ENCODE measurements at regions not wholly inside any gene's neighbourhood (a gene's known extent, or its start where the extent isn't known, plus 50 kb on each side); places are given as distances from the start of the nearest gene placed in this dataset.

DNA sequence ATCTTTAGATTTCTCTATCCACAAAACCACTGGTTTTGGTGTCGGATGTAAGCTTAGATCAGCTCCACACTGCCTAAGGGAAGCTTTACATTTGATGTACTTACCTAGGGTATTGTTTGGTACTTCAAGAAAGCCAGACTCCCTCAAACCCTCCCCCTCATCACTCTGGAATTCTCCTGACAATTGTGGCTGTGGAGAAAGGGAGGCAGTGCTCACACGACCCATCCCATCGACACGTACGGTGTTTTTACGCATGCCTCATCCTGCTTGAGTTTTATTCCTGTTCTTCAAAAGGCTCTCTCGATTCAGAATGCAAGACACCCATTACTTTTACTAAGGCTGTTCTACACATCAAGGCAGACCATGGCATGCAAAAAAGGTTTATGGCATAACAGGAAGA is 67.3 kb upstream of the ONECUT1 start:
- no peak for TF ChIP-seq EZH2phosphoT487 (IDR thresholded peaks at IDR 0.05; ENCODE audit: borderline replicate concordance)
- no peak for TF ChIP-seq TCF7L2 (IDR thresholded peaks at IDR 0.05; ENCODE audit: borderline replicate concordance, extremely low read depth, insufficient read depth, insufficient read length)
- Histone ChIP-seq H3K36me3 (ENCODE audit: control insufficient read depth in 1 of 2, insufficient read depth in 2 of 2, low read length in 2 of 2) (no peaks in the 10 kb centered on the region), H3K9me3 (ENCODE audit: control insufficient read depth in 1 of 2, insufficient read depth in 1 of 2, low read depth in 1 of 2, low read length in 2 of 2) (no peaks in the 10 kb centered on the region), H4K20me1 (ENCODE audit: insufficient read depth) (no peaks in the 10 kb centered on the region), H3K4me3 (replicated peaks in 1 of 2; ENCODE audit: low read depth in 1 of 2, low read length in 2 of 2) (no peak overlapping the region), H3K4me1 (ENCODE audit: control insufficient read depth in 1 of 2, insufficient read depth in 2 of 2, low read length in 2 of 2) (no peaks in the 10 kb centered on the region), H3K4me2 (ENCODE audit: low read length) (no peak overlapping the region), H3K79me2 (ENCODE audit: insufficient read depth, low read length) (no peaks in the 10 kb centered on the region), H3K27me3 (ENCODE audit: insufficient read depth, low read length) (peaks cover 63% of the 10 kb centered on the region), H2AFZ (ENCODE audit: low read depth, low read length, poor library complexity, severe bottlenecking) (no peak overlapping the region), H3K9me2 (ENCODE audit: insufficient read depth) (no peaks in the 10 kb centered on the region), H3K27ac (ENCODE audit: low read depth, low read length) (no peak overlapping the region), H3K9ac (ENCODE audit: low read length) (no peak overlapping the region)
- POLR2A ChIA-PET, result no interaction called here
- no peak for ATAC-seq
- no peak for DNase-seq (ENCODE audit: low read depth, low spot score)
- no TSS peak for BruUV-seq (replicated peaks)
- RAD21 ChIA-PET (ENCODE audit: low non-redundant PET in 1 of 2, low total read pairs in 2 of 2, uncharacterized antibody in 2 of 2, unreplicated experiment in 2 of 2), result no interaction called here
- CTCF ChIA-PET, result no interaction called here
- intact Hi-C loops (cut with micrococcal nuclease), result no loop called here

DNA sequence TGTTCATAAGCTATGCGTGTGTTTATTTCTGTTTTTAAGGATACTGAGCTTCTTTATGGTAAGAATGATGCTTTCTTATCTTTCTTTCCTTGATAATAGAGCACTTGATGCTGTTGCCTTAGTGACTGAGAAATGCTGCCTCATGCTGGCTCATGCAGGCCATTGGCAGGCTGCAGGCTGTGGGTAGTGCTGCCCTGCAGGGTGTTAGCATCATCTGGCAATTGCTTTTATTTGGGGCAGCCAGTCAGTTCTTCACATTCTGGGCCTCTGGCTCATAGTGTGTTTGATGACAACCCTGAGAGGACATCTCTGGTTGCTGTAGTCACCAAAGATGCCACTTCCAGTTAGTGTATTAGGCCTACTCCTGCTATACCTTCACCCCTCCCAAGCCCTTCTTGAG is 66.2 kb upstream of the ONECUT1 start:
- no peaks in the 10 kb centered on the region for H3K36me3 ChIP-seq (ENCODE audit: control insufficient read depth in 1 of 2, insufficient read depth in 2 of 2, low read length in 2 of 2)
- H3K9ac ChIP-seq (ENCODE audit: low read length), result no peak overlapping the region
- no peak overlapping the region for H3K27ac ChIP-seq (ENCODE audit: low read depth, low read length)
- no peak overlapping the region for H3K4me3 ChIP-seq (replicated peaks in 1 of 2; ENCODE audit: low read depth in 1 of 2, low read length in 2 of 2)
- no peaks in the 10 kb centered on the region for H3K79me2 ChIP-seq (ENCODE audit: insufficient read depth, low read length)
- no peak for TF ChIP-seq YY1 (IDR thresholded peaks at IDR 0.05; ENCODE audit: extremely low read depth, insufficient replicate concordance, low read depth, low read length)
- BruUV-seq (replicated peaks), result no TSS peak
- no peak for DNase-seq (ENCODE audit: low read depth, low spot score)
- no peaks in the 10 kb centered on the region for H4K20me1 ChIP-seq (ENCODE audit: insufficient read depth)
- intact Hi-C loops (cut with micrococcal nuclease), result no loop called here
- no peaks in the 10 kb centered on the region for H3K9me2 ChIP-seq (ENCODE audit: insufficient read depth)
- ATAC-seq, result no peak
- H2AFZ ChIP-seq (ENCODE audit: low read depth, low read length, poor library complexity, severe bottlenecking), result no peak overlapping the region
- no peak overlapping the region for H3K4me2 ChIP-seq (ENCODE audit: low read length)
- H3K9me3 ChIP-seq (ENCODE audit: control insufficient read depth in 1 of 2, insufficient read depth in 1 of 2, low read depth in 1 of 2, low read length in 2 of 2), result no peaks in the 10 kb centered on the region
- no peaks in the 10 kb centered on the region for H3K4me1 ChIP-seq (ENCODE audit: control insufficient read depth in 1 of 2, insufficient read depth in 2 of 2, low read length in 2 of 2)
- CTCF ChIA-PET, result no interaction called here
- RAD21 ChIA-PET (ENCODE audit: low non-redundant PET in 1 of 2, low total read pairs in 2 of 2, uncharacterized antibody in 2 of 2, unreplicated experiment in 2 of 2), result no interaction called here
- peaks cover 60% of the 10 kb centered on the region for H3K27me3 ChIP-seq (ENCODE audit: insufficient read depth, low read length)
- POLR2A ChIA-PET, result no interaction called here

DNA sequence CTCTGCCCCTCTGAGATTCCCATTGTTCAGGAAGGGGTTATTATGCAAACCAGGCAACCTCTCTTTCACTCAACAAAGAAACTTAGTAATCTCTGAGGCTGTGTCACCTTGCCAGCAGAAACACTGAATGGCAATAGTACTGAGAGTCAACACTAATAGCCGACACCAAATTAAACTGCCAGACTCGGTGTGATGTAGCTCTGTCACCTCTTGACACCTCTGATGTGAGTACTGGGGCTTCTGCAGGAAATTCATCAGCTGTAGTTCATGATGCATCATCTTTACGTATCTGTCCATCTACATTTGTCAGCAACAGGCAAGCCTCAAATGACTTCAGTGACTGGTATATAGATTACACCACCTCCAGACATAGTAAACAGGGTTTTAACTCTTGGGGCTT is 65.0 kb upstream of the ONECUT1 start:
- H4K20me1 ChIP-seq (ENCODE audit: insufficient read depth), result no peaks in the 10 kb centered on the region
- no TSS peak for BruUV-seq (replicated peaks)
- no peaks in the 10 kb centered on the region for H3K79me2 ChIP-seq (ENCODE audit: insufficient read depth, low read length)
- POLR2A ChIA-PET, result no interaction called here
- H3K9me2 ChIP-seq (ENCODE audit: insufficient read depth), result no peaks in the 10 kb centered on the region
- intact Hi-C loops (cut with micrococcal nuclease), result no loop called here
- no peaks in the 10 kb centered on the region for H3K9me3 ChIP-seq (ENCODE audit: control insufficient read depth in 1 of 2, insufficient read depth in 1 of 2, low read depth in 1 of 2, low read length in 2 of 2)
- H3K4me1 ChIP-seq (ENCODE audit: control insufficient read depth in 1 of 2, insufficient read depth in 2 of 2, low read length in 2 of 2), result no peaks in the 10 kb centered on the region
- H2AFZ ChIP-seq (ENCODE audit: low read depth, low read length, poor library complexity, severe bottlenecking), result no peak overlapping the region
- H3K36me3 ChIP-seq (ENCODE audit: control insufficient read depth in 1 of 2, insufficient read depth in 2 of 2, low read length in 2 of 2), result no peaks in the 10 kb centered on the region
- no peak for ATAC-seq
- H3K27me3 ChIP-seq (ENCODE audit: insufficient read depth, low read length), result peaks cover 54% of the 10 kb centered on the region
- H3K4me2 ChIP-seq (ENCODE audit: low read length), result no peak overlapping the region
- H3K9ac ChIP-seq (ENCODE audit: low read length), result no peak overlapping the region
- no peak overlapping the region for H3K4me3 ChIP-seq (replicated peaks in 1 of 2; ENCODE audit: low read depth in 1 of 2, low read length in 2 of 2)
- no peak overlapping the region for H3K27ac ChIP-seq (ENCODE audit: low read depth, low read length)
- CTCF ChIA-PET, result no interaction called here
- RAD21 ChIA-PET (ENCODE audit: low non-redundant PET in 1 of 2, low total read pairs in 2 of 2, uncharacterized antibody in 2 of 2, unreplicated experiment in 2 of 2), result no interaction called here
- DNase-seq (ENCODE audit: low read depth, low spot score), result no peak
- TF ChIP-seq, protein P1, sequence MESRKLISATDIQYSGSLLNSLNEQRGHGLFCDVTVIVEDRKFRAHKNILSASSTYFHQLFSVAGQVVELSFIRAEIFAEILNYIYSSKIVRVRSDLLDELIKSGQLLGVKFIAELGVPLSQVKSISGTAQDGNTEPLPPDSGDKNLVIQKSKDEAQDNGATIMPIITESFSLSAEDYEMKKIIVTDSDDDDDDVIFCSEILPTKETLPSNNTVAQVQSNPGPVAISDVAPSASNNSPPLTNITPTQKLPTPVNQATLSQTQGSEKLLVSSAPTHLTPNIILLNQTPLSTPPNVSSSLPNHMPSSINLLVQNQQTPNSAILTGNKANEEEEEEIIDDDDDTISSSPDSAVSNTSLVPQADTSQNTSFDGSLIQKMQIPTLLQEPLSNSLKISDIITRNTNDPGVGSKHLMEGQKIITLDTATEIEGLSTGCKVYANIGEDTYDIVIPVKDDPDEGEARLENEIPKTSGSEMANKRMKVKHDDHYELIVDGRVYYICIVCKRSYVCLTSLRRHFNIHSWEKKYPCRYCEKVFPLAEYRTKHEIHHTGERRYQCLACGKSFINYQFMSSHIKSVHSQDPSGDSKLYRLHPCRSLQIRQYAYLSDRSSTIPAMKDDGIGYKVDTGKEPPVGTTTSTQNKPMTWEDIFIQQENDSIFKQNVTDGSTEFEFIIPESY (IDR thresholded peaks at IDR 0.05; ENCODE audit: extremely low read depth, insufficient replicate concordance, low read length), result no peak
- TF ChIP-seq, protein P2, sequence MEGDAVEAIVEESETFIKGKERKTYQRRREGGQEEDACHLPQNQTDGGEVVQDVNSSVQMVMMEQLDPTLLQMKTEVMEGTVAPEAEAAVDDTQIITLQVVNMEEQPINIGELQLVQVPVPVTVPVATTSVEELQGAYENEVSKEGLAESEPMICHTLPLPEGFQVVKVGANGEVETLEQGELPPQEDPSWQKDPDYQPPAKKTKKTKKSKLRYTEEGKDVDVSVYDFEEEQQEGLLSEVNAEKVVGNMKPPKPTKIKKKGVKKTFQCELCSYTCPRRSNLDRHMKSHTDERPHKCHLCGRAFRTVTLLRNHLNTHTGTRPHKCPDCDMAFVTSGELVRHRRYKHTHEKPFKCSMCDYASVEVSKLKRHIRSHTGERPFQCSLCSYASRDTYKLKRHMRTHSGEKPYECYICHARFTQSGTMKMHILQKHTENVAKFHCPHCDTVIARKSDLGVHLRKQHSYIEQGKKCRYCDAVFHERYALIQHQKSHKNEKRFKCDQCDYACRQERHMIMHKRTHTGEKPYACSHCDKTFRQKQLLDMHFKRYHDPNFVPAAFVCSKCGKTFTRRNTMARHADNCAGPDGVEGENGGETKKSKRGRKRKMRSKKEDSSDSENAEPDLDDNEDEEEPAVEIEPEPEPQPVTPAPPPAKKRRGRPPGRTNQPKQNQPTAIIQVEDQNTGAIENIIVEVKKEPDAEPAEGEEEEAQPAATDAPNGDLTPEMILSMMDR (IDR thresholded peaks at IDR 0.05 in 2 of 3, conservative IDR thresholded peaks at IDR 0.05 in 1 of 3; ENCODE audit: borderline replicate concordance in 1 of 3, insufficient read depth in 1 of 3, low read depth in 2 of 3, low read length in 2 of 3), result no peak
- TF ChIP-seq SP1 (IDR thresholded peaks at IDR 0.05; ENCODE audit: low read depth) (no peak), CEBPB (IDR thresholded peaks at IDR 0.05; ENCODE audit: low read depth) (no peak), SRF (IDR thresholded peaks at IDR 0.05; ENCODE audit: low read depth) (no peak), RAD21 (IDR thresholded peaks at IDR 0.05; ENCODE audit: low read depth) (no peak), TCF7L2 (IDR thresholded peaks at IDR 0.05; ENCODE audit: borderline replicate concordance, extremely low read depth, insufficient read depth, insufficient read length) (no peak)
- TF ChIP-seq, protein P3, sequence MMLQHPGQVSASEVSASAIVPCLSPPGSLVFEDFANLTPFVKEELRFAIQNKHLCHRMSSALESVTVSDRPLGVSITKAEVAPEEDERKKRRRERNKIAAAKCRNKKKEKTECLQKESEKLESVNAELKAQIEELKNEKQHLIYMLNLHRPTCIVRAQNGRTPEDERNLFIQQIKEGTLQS (IDR thresholded peaks at IDR 0.05), result no peak
